ENCODE measurements at regions not wholly inside any gene's neighbourhood (a gene's known extent, or its start where the extent isn't known, plus 50 kb on each side); places are given as distances from the start of the nearest gene placed in this dataset.

DNA sequence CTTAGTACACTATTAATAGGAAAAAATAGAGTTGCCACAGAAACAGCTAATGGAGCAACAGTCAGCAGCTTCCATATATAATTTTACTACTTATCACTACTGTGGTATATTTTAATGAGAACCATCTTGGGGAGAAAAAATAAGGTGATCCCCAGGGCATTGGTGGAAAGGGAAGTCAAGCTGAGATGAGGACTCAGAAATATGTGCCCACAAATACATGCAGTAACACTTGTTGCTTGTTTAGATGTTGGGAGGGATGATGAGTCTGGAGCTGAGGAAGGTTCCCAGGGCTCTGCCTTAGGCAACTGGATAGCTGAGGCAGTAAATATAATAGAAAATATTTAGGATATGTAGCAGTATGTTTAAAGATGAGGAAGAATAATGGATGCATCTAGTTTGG lies 280.1 kb upstream of the PDE4D start:
- DNase-seq = no peak

DNA sequence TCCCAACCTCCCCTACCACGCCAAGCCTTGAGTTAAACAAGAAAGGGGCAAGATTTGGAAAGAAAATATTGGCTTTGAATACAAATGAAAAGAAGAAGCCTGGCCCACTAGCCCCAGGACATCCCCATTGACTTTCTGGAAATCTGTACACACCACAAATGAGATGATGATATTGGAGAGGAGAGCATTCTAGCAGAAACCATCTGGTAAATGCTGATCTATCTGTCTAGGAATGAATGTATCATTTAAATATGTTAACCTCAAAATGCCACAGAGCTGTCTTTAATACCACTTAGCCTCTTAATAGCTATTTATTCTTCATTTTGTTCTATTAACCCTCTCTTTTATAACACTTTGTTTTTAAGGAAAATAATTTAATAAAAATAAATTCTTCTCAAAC lies 270.2 kb upstream of the PDE4D start:
- DNase-seq = no peak

DNA sequence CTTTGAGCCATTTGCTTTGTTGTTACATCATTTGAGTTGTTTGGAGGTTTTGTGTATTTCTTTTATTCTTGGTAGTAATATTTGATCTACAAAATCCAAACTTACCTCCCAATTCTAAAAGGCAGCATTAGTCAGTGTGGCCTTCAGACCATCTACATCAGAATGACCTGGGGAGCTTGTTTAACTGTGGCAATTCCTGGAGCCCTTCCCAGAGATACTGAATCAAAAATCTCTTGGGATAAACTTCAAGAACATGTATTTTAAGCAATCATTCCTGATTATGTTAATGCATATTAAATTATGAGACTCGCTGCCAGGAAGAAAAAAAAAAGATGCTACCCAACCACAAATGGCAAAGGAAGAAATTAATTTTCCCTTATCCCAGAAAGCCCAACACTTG lies 268.9 kb upstream of the PDE4D start:
- no peak for DNase-seq

DNA sequence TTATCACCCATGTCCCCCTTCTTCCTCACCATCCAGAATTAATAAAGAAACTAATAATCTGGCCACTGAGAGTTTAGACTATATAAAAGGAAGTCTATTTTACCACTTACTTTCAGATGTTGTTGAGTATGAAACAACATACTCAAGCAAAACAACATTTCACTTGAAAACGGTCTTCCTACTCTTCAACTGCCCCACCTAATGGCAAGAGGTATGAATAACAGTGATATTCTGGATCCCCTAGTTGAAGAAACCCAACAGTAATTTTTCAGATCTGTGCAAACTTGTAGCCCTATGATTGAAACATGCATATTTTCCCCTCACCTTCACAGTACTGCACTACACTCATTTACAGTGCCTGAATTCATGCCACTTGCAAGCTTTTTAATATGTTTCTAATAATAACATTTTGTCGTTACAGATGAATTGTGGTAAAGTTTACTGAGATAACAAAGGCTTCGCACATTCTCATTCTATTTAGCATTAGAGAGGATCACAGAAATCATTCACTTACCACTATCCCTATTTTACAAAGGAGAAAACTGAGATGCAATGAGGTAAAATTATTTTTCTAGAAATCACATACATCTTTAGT lies 267.9 kb upstream of the PDE4D start:
- peak; percentile 36 for DNase-seq

DNA sequence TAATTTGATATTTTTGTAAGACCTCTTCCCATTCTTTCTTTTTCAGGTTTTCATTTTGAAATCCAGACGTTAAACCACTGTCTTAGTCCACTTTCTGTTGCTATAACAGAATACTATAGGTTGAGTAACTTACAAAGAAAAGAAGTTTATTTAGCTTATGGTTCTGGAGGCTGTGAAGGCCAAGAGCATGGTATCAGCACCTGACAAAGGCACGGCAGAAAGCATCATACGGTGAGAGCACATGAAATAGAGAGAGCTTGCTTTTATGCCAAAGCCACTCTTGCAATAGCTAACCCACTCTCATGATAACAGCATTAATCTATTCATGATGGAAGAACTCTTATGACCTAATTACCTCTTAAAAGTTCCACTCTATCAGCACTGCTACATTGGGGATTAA lies 255.6 kb upstream of the PDE4D start:
- DNase-seq = no peak

DNA sequence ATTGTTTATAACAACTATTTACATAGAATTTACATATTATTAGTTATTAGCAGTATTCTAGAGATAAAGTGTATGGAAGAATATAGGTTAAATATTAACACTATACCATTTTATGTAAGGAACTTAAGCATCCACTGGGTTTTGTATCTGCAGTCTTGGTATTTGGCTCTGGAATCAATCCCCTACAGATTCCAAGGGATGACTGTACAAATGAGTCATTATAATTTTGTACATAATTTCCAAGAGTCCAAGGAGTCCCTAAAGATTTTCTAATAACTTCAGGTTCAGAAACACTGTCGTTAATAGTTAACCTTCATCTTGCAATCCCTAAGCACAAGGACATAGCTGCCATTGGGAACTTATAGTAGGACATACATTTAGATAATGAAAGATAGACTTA lies 254.8 kb upstream of the PDE4D start:
- no peak for DNase-seq

DNA sequence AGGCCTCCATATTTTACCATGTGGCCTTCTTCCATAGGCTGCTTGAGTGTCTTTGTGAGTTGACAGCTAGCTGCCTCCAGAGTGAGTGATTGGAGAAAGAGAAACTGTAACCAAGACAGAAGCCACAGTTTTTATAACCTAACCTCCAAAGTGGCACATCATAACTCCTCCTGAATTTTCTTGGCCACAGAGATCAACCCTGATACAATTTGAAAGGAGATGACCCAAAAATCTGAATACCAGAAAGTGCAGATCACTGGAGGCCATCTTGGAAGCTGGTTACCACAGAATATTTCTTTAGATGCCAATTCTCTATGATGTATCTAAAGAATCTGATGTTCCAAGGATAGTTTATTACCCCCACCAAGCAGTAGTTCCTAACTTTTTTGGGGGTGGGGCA lies 254.3 kb upstream of the PDE4D start:
- DNase-seq = no peak

DNA sequence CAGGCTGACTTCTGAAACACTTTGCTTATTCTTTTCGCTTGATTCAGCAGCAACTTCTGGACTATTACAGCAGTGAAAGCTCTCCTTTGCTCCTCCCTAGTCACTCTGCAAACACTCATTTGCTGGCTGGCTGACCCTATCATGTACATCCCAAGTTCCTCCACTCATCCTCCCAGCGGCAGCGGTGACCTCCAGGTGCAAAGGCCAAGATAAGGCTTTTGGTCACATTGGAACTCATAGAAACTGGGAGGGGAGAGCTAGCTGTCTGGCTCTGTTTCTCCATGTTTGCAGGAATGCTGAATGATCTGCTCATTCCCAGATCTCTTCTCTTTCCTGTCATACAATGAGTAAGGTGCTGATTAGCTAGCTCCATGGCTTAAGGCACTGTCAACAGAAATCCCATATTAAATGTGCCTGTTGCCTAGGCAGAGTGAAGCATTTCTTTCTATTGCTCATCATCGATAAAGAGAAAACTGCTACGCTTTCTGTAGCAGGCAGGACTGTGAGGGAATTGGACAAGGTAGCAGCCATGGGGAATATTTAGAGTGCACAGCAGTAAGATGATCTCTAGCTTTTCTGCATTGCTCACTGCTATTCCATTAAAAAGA lies 250.5 kb upstream of the PDE4D start:
- DNase-seq = no peak

DNA sequence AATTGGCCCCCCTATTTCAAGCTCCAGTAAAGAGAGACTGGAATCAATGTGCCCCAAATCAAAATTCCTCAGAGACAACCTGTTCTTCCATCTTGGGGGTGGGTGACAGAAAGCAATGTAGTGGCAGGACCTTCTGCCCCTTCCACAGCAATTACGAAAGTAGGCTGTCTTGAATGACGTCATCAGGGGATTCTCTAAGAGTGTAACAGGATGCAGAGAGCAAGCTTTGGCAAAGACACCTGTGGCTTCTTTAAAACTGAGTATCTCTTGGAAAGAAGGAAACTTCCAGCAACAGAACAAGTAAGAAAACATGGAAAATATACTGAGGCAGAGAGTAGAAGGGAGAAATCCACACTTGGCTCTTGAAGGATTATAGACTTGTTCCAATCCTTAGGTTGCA lies 247.6 kb upstream of the PDE4D start:
- DNase-seq = no peak

DNA sequence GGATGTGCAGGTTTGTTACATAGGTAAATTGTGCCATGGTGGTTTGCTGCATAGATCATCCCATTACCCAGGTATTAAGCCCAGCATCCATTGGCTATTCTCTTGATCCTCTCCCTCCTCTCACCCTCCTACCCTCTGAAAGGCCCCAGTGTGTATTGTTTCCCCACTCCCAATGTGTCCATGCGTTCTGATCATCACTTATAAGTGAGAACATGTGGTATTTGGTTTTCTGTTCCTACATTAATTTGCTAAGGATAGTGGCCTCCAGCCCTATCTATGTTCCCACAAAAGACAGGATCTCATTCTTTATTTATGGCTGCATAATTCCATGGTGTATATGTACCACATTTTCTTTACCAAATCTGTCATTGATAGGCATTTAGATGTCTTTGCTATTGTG lies 243.3 kb upstream of the PDE4D start:
- no peak for DNase-seq

DNA sequence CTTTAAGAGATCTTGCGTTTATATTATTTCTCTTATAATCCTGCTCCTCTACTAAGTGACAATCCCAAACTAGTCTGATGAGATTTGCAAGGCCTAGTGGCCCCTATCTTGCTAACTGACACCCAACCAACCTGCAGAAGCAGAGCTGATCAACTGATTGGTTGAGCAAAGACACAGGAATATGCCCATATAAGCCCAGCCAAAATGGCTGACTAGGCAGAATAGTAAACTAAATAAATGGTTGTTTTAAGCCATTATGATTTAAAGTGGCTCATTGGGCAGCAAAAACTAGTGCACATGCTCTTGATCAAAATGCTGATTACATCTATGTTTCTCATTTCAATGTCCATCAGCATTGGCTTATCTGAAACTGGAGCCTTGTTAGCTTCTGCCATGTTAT lies 238.0 kb upstream of the PDE4D start:
- DNase-seq = no peak

DNA sequence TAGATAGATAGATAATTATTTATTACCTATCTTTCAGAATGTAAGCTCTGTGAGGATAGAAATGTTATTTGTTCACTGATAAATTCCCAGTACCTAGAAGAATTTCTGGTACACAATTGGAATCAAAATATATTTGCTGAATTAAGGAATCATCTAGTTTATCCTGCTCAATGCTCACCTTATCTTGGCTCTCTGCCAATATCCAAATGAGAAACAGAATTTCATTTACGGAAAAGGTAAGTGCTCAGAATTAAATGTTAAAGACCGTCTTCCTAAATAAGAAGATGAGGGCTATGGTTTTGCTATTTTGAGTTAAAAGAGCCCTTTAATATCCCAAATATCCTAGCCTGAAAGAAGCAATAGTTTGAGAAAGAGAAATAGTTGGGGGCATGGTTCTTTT lies 232.1 kb upstream of the PDE4D start:
- DNase-seq = no peak

DNA sequence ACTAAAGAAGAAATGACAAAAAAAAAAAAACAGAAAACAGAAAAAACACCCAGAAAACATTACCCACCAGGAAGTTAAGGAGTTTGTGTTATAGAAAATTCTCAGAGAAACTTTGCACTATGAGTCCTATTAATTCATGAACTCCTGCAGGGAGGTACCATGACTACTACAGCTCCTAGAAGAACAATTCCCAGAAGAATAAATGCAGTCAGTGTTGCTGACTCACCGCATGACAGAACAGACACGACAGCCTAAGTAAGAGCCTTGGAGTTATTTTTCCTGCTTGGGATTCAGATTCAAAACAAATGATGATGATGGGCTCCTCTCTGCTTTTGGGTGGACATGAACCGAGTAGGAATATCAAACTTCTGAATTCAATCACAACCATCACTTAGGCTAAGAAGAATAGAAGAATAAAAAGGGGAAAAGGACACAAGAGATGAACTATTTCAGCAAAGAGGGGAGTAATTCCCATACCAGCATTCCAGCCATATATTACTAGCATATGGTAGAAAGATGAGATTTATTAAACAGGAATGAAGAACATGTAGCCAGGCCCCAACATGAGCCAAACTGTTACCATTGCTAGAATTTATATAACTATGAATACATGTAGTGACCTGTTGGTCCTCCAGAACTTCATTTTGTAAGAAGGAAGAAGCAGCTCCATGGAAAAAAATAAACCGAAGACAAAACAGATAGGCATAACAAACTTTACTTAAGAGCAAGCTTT lies 209.6 kb upstream of the PDE4D start:
- no peak for DNase-seq

DNA sequence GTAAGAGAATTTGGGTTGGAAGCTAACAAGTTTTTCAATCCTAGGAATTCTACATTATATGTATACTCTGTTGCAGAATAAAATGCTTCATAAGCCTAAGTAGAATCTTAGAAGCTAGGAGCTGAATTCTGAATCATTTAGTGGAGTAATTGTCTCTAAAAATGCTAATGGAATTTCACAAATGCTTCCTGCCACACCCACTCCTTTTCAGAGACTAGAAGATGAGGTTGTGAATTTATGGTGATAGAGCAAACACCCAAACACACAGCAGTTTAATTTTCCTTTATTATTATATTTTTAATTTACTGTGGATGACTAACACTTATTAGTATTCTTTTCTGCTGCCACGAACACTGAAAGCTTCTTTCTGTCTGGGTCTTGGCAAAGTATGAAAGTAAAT lies 208.0 kb upstream of the PDE4D start:
- no peak for DNase-seq

DNA sequence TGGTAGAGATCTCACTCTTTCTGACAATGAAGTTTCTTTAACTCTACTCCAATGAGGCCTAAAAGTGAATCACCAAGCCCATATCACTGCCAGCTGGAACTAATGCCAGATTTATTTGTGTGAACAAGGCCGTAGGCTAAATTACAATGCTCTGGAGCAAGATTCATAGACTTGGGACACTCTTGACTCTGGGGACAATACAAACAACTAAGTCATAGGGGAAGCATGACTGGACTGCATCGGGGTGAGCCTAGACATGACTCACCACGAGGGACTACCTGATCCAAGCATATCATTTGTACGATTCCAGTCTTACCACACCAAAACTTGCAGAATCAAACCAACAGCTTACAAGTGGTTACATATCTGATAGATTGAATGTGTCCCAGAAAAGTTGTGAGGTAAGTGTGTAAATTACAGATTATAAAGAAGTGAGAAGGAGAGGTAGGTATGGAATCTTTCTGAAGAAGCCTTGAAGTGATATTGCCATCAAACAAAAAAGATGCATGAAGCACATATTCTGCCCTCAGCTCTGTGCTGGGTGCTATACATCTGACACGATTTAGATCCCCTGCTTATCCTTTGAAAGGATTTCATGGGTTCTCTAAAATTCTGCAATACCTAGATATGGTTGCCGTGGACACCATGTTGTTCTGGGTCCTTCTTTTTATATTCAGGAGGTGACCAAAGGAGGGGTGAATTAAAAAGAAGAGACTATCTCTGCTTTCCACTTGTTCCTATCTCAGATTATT lies 199.3 kb upstream of the PDE4D start:
- peak; percentile 9 for DNase-seq

DNA sequence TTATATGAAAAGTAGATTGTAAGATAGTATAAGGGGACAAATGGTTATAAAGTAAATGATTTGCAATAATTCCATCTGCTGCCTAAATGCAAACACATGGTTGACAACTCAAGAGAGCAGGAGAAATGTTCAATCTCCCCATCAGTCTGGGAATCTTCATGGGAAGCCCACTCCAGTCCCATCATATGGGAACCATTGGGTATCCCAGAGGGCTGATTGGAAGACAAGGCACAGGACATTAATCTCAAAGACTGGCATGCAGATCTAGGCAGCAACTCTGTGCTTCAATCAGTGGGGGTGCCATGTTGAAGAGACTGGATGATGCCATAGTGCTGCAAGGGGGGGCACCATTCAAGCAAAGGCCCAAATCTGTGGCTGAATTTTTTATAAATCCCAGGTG lies 193.1 kb upstream of the PDE4D start:
- DNase-seq = no peak

DNA sequence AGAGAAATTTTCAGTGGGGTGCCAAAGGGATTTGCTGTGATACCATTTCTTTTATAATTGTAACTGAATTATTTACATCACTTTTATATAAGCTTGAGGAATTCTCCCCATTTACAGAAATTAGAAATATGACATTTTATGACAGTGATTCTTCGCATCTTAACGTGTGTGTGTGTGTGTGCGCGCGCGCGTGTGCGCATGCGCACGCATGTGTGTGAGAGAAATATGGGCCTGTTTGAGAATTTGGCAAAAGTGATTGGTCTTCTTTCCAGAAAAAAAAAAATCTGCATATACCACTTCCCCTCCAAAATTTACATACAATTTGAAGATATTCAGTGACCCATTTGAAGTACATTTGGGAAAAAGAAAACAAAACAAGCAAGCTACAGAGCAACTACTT lies 190.7 kb upstream of the PDE4D start:
- DNase-seq = no peak

DNA sequence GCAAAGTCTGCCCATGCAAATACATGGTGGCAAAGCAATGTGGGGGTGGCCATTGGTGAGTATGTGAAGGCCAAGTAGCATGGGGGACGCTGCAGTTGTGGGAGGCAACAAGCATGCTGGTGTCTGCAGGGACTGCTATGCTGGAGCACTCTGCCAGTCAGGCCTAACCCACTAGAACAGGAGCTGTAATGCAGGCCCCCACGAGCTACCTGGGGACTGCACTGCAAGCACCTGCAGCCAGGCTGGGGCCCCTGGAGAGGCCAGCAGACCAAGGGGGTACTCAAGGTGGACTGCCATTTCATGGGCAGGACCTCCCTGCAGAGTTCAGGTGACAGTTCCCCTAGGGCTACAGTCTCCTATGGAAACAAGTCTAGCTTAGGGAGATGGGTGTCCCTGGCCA lies 183.8 kb upstream of the PDE4D start:
- DNase-seq = no peak

DNA sequence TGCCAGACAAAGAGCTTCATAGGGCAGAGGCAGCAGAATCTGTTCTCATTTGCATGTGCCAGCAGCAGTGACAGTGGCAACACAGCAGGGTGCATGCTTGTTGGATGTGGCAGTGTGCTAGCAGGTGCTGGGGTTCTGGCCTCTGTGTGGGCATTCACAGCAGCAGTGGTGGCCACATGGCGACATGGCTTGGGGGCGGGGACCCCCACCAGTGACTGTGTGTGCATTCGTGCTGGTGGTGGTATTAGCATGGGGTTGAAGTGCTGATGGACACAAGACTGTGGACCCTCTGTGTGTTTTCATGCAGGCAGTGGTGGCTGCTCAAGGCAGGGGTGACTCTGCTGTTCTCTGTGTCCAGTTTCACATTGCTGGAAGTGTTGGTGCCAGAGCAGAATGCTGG lies 183.2 kb upstream of the PDE4D start:
- no peak for DNase-seq

DNA sequence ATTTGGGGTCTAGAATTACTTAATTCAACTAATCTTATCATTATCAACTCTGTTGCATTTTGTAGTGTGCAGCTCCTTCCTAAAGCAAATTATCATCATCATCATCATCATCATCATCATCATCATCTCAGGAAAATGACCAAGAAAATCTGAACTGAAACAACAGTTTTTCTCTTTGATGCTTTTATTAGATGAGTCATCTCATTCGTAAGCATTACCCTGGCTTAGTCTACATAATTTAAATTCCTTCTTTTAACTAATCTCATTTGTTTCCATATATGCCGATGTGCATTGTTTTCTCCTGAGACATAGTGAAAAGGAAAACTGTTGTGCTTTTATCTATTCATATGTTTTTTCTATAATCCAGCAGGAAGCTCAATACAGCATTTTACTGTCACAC lies 173.0 kb upstream of the PDE4D start:
- DNase-seq = no peak

DNA sequence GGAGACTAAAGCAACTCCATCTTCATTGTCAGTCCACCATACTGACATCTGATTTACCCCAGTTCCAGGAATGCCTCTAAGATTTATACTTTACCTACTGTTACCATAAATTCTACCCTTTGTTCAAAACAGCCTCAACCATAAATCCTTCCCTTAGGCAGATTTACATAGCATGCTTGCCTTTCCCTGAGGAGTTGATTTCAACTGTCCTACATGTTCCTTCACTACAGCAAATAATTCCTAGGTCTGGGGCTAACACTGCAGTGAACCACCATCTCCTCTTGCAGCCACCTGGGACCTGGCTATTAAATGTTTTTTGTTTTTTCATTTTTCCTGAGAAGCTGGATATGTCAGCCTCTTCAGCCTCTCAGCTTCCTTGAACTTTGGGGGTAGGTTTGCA lies 166.9 kb upstream of the PDE4D start:
- DNase-seq = no peak

DNA sequence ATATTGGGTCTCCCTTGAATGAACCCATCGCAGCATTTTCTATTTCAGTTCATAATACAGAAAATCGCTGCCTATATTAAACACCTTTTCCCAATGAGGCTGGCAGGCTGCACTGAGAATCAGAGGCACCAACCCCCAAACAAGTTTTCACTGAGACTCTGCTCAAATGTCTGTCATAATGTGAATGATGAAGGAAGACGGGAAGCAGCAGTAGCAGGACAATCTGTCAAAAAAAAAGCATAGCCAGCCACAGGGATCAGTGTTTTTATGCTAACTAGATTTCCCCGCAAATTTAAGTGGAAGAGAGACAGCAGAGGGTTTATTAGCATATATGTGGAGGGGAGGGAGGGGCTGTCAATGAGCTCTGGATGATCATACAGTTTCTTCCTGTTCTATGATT lies 162.7 kb upstream of the PDE4D start:
- DNase-seq = no peak

DNA sequence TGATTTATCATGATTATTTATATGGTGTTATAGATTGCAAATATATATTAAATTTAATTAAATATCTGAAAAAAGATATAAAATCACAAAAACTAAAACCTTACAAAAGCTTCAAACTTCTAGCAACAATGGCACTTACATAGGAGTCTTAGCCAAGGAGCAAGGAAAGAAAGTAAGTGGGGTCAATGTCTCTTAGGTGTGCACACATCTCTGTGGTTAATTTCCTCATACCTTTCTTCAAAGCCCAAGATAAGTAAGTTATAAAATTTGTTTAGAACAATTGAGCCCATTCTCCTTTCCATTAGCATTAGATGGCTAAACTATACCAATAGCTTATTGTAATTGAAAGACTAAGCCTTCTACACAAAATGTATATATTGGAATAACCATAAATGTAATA lies 161.6 kb upstream of the PDE4D start:
- DNase-seq = no peak

Data from NCI-H446 treated with DMSO at 0.1 percent for 48 hours (cell line).